ENCODE measurements at regions not wholly inside any gene's neighbourhood (a gene's known extent, or its start where the extent isn't known, plus 50 kb on each side); places are given as distances from the start of the nearest gene placed in this dataset.
A peak's percentile ranks its signal among the peaks of the same experiment; 100 is the strongest.

DNA sequence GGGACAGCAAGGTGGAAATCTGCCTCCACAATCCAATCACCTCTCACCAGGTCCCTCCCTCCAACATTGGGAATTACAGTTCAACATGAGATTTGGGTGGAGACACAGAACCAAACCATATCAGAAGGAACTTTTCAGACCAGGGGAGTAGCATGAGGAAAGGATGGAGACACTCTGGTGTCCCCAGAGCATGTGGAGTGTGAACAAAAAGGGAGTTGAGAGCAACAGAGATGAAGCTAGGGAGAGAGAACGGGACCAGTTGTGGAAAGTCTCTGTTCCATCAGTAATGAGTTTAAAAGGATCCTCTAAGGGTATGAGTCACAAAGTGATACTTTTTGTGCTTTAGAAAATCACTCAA is 382.0 kb downstream of the SFMBT2 start:
- FAIRE-seq (no peak), DNase-seq (ENCODE audit: insufficient read length, low spot score) (no peak)

GRCh38 chr10:7027913-7028808 is 382.7 kb downstream of the SFMBT2 start:
- DNase-seq (ENCODE audit: insufficient read length, low spot score) (peak; percentile 21), FAIRE-seq (no peak)

DNA sequence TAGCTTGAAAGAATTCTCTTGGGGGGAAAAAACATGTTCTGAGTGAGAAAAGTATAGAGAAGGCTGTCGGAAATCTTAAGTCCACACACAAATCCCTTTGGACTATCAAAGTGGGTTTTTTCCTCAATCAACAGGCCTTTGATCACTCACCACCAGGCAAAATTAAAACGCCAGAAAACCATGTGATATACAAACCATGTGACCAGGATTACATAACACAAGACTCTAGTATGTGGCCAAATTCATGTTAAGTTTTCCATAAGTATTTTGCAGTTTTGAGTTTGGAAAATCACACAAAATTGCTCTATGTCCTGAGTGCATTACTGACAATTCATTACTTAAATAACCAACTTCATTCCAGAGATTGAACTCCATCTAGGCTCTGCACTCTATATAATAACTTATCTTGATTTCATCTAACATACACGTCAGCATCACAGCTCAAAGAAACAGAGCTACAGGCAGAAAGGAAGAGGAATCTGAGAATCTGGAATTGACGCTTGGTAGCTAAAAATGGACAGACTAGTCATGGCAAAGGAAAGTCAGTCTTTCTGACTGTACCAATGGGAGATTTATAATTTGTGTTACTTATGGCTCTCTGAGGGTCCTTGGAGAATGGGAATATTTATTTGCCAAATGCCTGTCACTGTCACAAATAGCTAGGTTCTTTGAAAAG is 383.5 kb downstream of the SFMBT2 start:
- FAIRE-seq (no peak), DNase-seq (ENCODE audit: insufficient read length, low spot score) (no peak)

DNA sequence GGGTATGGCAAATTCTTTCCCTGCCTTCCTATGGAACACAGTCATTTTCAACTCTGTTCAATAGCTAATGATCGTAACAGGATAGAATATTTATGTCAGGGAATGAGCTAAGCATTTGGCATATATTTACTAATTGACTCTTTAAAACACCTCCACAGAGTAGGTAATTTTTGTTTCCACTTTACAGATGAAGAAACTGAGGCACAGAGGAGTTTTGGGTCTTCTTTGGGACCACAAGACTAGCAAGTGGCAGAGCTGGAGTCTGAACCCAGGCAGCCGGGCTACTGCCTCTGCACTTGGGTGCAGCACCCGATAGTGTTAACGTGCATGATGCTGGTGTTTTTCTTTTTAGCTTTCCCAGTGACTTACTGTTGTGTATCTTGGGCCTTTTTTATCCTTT is 384.0 kb downstream of the SFMBT2 start:
- no peak for FAIRE-seq

DNA sequence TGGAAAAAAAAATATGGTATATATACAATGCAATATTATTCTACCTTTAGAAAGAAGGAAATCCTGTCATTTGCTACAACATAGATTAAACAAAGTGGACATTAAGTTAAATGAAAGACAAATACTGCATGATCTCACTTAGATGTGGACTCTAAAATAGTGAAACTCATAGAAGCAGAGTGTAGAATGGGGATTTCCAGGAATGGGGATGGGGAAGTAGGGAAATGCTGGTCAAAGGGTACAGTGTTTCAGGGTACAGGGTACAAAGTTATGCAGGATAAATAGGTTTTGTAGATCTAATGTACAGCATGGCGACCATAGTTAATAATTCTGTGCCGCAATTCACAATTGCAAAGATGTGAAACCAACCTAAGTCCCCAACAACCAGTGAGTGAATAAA is 385.5 kb downstream of the SFMBT2 start:
- FAIRE-seq, result no peak
- DNase-seq (ENCODE audit: insufficient read length, low spot score), result no peak

More for the DNA sequence above, 384.0 kb downstream of the SFMBT2 start:
- no peak for DNase-seq (ENCODE audit: insufficient read length, low spot score)

DNA sequence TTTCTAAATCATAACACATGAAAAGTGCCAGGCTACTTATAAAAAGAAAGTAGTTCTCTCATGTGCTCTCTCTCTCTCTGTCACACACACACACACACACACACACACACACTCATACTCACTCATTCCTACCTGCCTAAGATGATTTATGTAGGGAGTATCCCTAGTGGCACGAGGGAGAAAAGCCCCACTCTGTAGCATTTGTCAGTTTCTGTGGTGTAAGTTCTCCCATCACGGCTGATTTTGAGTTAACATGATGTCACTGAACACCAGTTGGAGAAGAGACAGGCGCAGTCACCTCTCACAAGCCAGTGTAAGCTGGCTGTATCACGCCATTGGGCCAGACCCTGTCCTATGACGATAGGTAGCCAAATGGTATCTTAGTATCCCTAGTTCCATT is 395.4 kb downstream of the SFMBT2 start:
- no peak for FAIRE-seq

GRCh38 chr10:7014721-7015120 is 396.1 kb downstream of the SFMBT2 start:
- no peak for DNase-seq (ENCODE audit: insufficient read length, low spot score)
- FAIRE-seq, result no peak

More for the DNA sequence above, 395.4 kb downstream of the SFMBT2 start:
- no peak for DNase-seq (ENCODE audit: insufficient read length, low spot score)

- FAIRE-seq (no peak), DNase-seq (ENCODE audit: insufficient read length, low spot score) (no peak)
Observed at GRCh38 chr10:7011994-7012393, 398.8 kb downstream of the SFMBT2 start.

DNA sequence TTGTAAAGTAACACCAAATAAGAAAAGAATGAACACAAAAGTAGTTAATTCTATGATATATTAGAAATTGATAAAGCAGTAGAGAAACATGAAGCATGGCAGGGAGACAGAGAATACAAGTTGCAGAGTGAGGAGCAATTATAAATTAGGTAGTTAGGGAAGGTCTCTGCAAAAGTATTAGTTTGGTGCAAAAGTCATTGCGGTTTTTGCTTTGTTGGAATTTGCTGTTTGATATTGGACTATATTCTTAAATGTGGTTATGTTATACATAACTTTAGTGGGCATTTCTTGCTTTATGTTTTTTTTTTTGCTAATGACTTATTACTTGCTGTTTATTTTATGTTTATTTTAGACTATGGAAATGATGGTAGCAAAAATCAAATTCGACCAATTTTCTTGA is 402.2 kb downstream of the SFMBT2 start:
- FAIRE-seq, result no peak
- DNase-seq (ENCODE audit: insufficient read length, low spot score), result no peak

GRCh38 chr10:7007600-7008190 is 403.1 kb downstream of the SFMBT2 start:
- FAIRE-seq, result no peak

DNA sequence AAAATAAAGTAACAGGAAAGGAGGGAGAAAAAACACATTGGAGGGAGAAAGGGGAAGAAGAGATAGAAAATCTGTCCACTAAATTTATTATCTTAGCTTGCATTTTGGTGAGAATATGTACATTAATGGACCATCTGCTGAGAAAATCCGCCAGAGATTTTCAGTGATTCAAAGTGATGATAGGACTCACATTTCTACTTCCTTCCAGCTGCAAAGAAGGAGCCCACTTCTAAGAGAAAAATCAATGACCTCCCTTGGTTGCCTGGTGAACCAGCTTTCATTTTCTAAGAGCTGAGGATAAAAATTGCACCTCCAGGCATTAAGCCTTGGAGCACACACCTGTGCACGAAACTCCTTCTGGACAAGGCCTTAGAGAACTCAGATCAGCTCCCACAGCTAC is 404.3 kb downstream of the SFMBT2 start:
- FAIRE-seq, result no peak
- no peak for DNase-seq (ENCODE audit: insufficient read length, low spot score)

More at GRCh38 chr10:7007600-7008190, 403.1 kb downstream of the SFMBT2 start:
- no peak for DNase-seq (ENCODE audit: insufficient read length, low spot score)

DNA sequence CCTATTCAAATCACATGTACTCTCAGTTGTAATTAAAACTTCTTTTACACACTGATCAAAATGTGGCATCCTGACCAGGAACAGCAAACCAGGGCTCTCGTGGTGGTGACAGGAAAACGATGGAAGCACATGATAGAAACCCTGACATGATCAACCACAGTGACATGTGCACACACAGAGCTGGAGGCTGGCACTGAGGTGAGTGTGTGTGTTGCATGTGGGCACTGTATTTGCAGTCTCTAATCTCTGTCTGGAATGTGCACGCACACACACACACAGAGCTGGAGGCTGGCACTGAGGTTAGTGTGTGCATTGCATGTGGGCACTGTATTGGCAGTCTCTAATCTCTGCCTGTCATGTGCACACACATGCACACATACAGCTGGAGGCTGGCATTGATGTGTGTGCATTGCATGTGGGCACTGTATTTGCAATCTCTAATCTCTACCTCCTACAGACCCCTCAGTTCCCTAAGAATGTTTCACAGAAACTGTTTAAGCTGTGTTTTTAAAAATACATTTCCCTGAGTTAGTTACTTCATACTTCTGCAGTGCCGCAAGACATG is 406.9 kb downstream of the SFMBT2 start:
- FAIRE-seq (no peak), DNase-seq (ENCODE audit: insufficient read length, low spot score) (no peak)

DNA sequence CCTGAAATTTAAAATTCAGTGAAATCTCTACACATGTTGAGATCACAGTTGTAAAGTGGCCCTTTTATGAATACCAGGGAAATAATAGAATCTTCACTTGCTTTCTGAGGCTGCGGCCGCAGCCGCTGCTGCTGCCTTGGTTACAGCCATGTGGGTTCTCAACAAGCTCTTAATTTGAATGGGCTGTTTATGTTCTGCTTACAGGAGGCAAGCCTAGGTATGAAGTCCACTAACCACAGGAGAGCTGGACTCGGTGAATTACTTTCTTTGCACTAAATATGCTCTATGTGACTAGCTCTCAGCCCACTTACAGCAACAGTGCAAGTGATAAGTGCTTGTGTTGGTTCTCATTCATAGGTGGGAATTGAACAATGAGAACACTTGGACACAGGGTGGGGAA is 410.8 kb downstream of the SFMBT2 start:
- FAIRE-seq (no peak), DNase-seq (ENCODE audit: insufficient read length, low spot score) (no peak)

GRCh38 chr10:6999232-6999925 is 411.5 kb downstream of the SFMBT2 start:
- DNase-seq (ENCODE audit: insufficient read length, low spot score) (no peak), FAIRE-seq (no peak)

DNA sequence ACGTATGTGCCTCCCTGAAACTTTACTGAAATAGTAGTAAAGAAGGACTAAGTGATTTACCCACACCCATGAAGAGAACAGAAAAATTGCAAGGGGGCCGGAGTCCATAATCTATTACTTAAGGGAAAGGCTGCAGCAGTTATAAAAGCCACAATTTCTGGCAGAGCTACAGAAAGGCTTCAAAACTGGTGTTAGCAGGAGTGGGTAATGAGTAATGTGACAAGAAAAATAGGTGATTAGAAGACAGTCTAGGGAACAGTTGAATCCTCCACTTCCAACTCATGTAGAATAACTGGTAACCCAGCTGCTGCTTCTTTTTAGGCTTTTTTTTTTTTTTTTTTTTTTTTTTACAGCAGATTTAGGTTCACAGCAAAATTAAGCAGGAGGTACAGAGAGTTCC is 413.3 kb downstream of the SFMBT2 start:
- DNase-seq (ENCODE audit: insufficient read length, low spot score) (no peak), FAIRE-seq (no peak)

- DNase-seq (ENCODE audit: insufficient read length, low spot score) (no peak), FAIRE-seq (no peak)
Observed at GRCh38 chr10:6996431-6996830, 414.4 kb downstream of the SFMBT2 start.

DNA sequence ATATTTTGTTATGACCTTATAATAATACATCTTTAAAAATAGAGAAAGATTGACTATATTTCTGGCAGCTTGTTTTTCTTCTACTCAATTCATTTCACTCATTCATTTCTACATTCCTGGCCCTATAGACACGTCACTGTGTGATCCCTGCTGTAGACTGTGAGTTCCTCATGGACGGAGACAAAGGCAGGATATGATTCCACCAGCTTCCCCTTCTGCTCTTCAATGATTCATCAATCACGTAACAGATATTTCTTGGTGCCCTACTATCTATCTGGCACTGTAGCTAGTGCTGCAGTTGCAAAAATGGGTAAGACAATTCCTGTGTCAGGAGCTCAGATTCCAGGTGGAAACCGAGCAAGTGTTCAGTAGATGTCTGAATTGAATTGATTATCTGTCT is 415.0 kb downstream of the SFMBT2 start:
- no peak for FAIRE-seq
- no peak for DNase-seq (ENCODE audit: insufficient read length, low spot score)

- DNase-seq (ENCODE audit: insufficient read length, low spot score) (no peak), FAIRE-seq (no peak)
Observed at GRCh38 chr10:6995341-6995740, 415.3 kb upstream of the PRKCQ start.

- FAIRE-seq (no peak), DNase-seq (ENCODE audit: insufficient read length, low spot score) (no peak)
Observed at GRCh38 chr10:6990891-6991290, 410.8 kb upstream of the PRKCQ start.

DNA sequence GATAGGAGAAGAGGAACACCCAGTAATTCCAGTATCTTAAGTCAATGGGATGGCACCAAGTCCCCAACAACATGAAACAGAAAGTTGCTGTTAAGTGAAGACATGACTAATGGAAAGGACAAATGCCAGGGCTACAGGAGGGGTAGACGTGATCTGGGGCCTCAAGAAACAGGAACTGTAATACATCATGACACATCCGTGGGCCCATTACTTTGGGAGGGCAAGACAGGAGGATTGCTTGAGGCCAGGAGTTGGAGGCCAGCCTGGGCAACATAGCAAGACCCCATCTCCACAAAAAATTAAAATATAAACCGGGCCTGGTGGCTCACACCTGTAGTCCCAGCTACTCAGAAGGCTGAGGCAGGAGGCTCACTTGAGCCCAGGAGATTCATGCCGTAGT is 408.6 kb upstream of the PRKCQ start:
- no peak for FAIRE-seq
- no peak for DNase-seq (ENCODE audit: insufficient read length, low spot score)

DNA sequence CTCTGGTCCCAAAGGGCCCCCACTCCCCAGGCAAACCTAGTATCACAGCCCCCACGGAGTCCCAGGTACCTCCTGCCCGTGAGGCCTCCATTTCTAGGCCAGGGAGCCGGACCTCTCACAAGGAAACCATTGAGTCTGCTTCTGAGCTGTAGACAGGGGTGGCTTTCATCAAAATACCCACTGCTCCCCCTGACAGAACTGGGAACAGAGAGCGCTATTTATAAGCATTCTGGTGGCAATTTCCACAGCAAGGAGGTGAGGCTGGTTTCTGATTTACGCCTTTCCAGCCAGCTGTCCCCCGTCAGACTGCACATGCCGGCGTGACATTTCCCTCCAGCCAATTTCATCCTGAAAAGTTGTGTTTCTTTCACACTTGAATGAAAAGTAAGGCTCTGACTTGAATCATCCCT is 407.5 kb upstream of the PRKCQ start:
- FAIRE-seq (no peak), DNase-seq (ENCODE audit: insufficient read length, low spot score) (no peak)
